PC-3 (cell line): ENCODE measurements at regions not wholly inside any gene's neighbourhood (a gene's known extent, or its start where the extent isn't known, plus 50 kb on each side); places are given as distances from the start of the nearest gene placed in this dataset.

Source experiments
- ATAC-seq: fragments of 200-7000 bp; cut with Tn5 transposase; 2 replicates; pipeline ENCODE4 v1.9.1; 2020; ENCODE audit warnings: mild to moderate bottlenecking, moderate library complexity
- BruUV-seq: library from RNA; stranded (reverse); fragments of 400-500 nt; replicated peaks from 2 replicates; lab custom pipeline; 2021; lab: Mats Ljungman, UMichigan
- CTCF ChIA-PET: fragments of 300-600 bp; sonication (Branson Sonifier 250); formaldehyde crosslinking; loops from one replicate; lab custom pipeline; 2022; ENCODE audit warnings: antibody characterized with exemption; lab: Charles Lee
- POLR2A ChIA-PET: fragments of 300-600 bp; sonication (Branson Sonifier 250); formaldehyde crosslinking; loops from one replicate; lab custom pipeline; 2022; ENCODE audit warnings: antibody characterized with exemption; ENCODE audit not compliant: unreplicated experiment; lab: Charles Lee
- DNase-seq: peaks from one replicate; pipeline ENCODE4 v3.0.0-alpha.2; 2015
- H2AFZ ChIP-seq: fragments of 300-600 bp; sonication (generic); 2 replicates; pipeline ENCODE4 v1.6.0; 2016; ENCODE audit warnings: antibody characterized with exemption, low read length
- H3F3A ChIP-seq: fragments of 300-600 bp; sonication (generic); one replicate; pipeline ENCODE4 v1.6.0; 2017; ENCODE audit warnings: antibody characterized with exemption, low read length, control low read depth, mild to moderate bottlenecking; ENCODE audit not compliant: unreplicated experiment
- H3K27ac ChIP-seq: fragments of 300-600 bp; sonication (generic); 2 replicates; pipeline ENCODE4 v1.5.1; 2016; ENCODE audit warnings: mild to moderate bottlenecking, low read length
- H3K27me3 ChIP-seq: fragments of 300-600 bp; sonication (generic); 2 replicates; pipeline ENCODE4 v1.6.1; 2016; ENCODE audit warnings: low read length, mixed read lengths
- H3K36me3 ChIP-seq: fragments of 300-600 bp; sonication (generic); 2 replicates; pipeline ENCODE4 v1.6.1; 2016; ENCODE audit warnings: low read depth, mixed run types, low read length, mixed read lengths
- H3K4me1 ChIP-seq: fragments of 300-600 bp; sonication (generic); 2 replicates; pipeline ENCODE4 v1.5.1; 2016; ENCODE audit warnings: low read length; ENCODE audit not compliant: insufficient read depth
- H3K4me2 ChIP-seq: fragments of 300-600 bp; sonication (generic); 2 replicates; pipeline ENCODE4 v1.6.0; 2016; ENCODE audit warnings: low read length
- H3K4me3 ChIP-seq: fragments of 300-600 bp; sonication (generic); 2 replicates; pipeline ENCODE4 v1.5.1; 2016; ENCODE audit warnings: mild to moderate bottlenecking, low read length, mixed read lengths
- H3K79me2 ChIP-seq: fragments of 300-600 bp; sonication (generic); 2 replicates; pipeline ENCODE4 v1.6.1; 2017; ENCODE audit warnings: low read length, mixed read lengths
- H3K9ac ChIP-seq: fragments of 300-600 bp; sonication (generic); 2 replicates; pipeline ENCODE4 v1.6.0; 2016; ENCODE audit warnings: mild to moderate bottlenecking, low read length
- H3K9me2 ChIP-seq: fragments of 300-600 bp; sonication (generic); replicated peaks from 2 replicates; pipeline ENCODE4 v1.6.1; 2016; ENCODE audit warnings: mixed run types, low read length, mixed read lengths
- H3K9me3 ChIP-seq: fragments of 300-600 bp; sonication (generic); 2 replicates; pipeline ENCODE4 v1.6.1; 2016; ENCODE audit warnings: low read length, mixed read lengths
- H4K20me1 ChIP-seq: fragments of 300-600 bp; sonication (generic); 2 replicates; pipeline ENCODE4 v1.6.1; 2016; ENCODE audit warnings: low read length, mixed read lengths
- CTCF ChIP-seq: fragments of 300-600 bp; sonication (generic); conservative IDR thresholded peaks from 2 replicates; pipeline ENCODE4 v1.5.1; 2017; ENCODE audit warnings: antibody characterized with exemption, low read depth, mild to moderate bottlenecking, low read length
- EZH2 ChIP-seq: fragments of 300-600 bp; sonication (generic); IDR thresholded peaks from one replicate; pipeline ENCODE4 v1.6.1; 2017; ENCODE audit warnings: antibody characterized with exemption, mild to moderate bottlenecking, low read length; ENCODE audit not compliant: unreplicated experiment
- EZH2phosphoT487 ChIP-seq: fragments of 300-600 bp; sonication (generic); IDR thresholded peaks from 2 replicates; pipeline ENCODE4 v1.6.1; 2018; ENCODE audit warnings: mild to moderate bottlenecking, antibody characterized with exemption, low read length, borderline replicate concordance
- intact Hi-C: fragments of 100-400 bp; cut with micrococcal nuclease; formaldehyde crosslinking; loops from 2 replicates; pipeline ENCODE4 v1.9.0; 2023

- no peaks in the 10 kb centered on the region for H3K27me3 ChIP-seq
- H4K20me1 ChIP-seq = no peaks in the 10 kb centered on the region
- H3K9me2 ChIP-seq = no peaks in the 10 kb centered on the region
- POLR2A ChIA-PET = no interaction called here
- no peak overlapping the region for H2AFZ ChIP-seq
- H3K4me3 ChIP-seq = no peak overlapping the region
- no peak overlapping the region for H3K4me2 ChIP-seq
- no peaks in the 10 kb centered on the region for H3K79me2 ChIP-seq
- no TSS peak for BruUV-seq
- intact Hi-C loops = no loop called here
- DNase-seq (no peak), ATAC-seq (no peak)
- H3K9ac ChIP-seq = no peak overlapping the region
- no peaks in the 10 kb centered on the region for H3K9me3 ChIP-seq
- H3K4me1 ChIP-seq = no peaks in the 10 kb centered on the region
- CTCF ChIA-PET = no interaction called here
- no peaks in the 10 kb centered on the region for H3F3A ChIP-seq
- TF ChIP-seq EZH2 = no peak
- no peak for TF ChIP-seq EZH2phosphoT487
- no peak for TF ChIP-seq CTCF
- H3K36me3 ChIP-seq = no peaks in the 10 kb centered on the region
- H3K27ac ChIP-seq = no peak overlapping the region
Measured at GRCh38 chr19:30848636-30849425, 476.6 kb downstream of the ZNF536 start.

GRCh38 chr19:30846102-30846501, 473.9 kb downstream of the ZNF536 start:
- POLR2A ChIA-PET = no interaction called here
- intact Hi-C loops = no loop called here
- H3K4me1 ChIP-seq = no peaks in the 10 kb centered on the region

More at GRCh38 chr19:30846102-30846501, 473.9 kb downstream of the ZNF536 start:
- BruUV-seq = no TSS peak
- H3K9me2 ChIP-seq = no peaks in the 10 kb centered on the region
- H3K27me3 ChIP-seq = no peaks in the 10 kb centered on the region
- H3F3A ChIP-seq = no peaks in the 10 kb centered on the region
- no peak for ATAC-seq
- no peaks in the 10 kb centered on the region for H3K9me3 ChIP-seq
- no peaks in the 10 kb centered on the region for H4K20me1 ChIP-seq
- no peak overlapping the region for H3K9ac ChIP-seq
- H3K79me2 ChIP-seq = no peaks in the 10 kb centered on the region
- H3K4me2 ChIP-seq = no peak overlapping the region
- TF ChIP-seq CTCF = no peak
- CTCF ChIA-PET = no interaction called here
- H3K4me3 ChIP-seq = no peak overlapping the region
- no peak overlapping the region for H2AFZ ChIP-seq
- H3K27ac ChIP-seq = no peak overlapping the region
- no peak for DNase-seq
- H3K36me3 ChIP-seq = no peaks in the 10 kb centered on the region
